ENCODE measurements at regions not wholly inside any gene's neighbourhood (a gene's known extent, or its start where the extent isn't known, plus 50 kb on each side); places are given as distances from the start of the nearest gene placed in this dataset.
"Not testable (repeated sequence)": the region's sequence is repeated elsewhere in the genome, so short reads cannot be mapped to it uniquely, and the experiment has no call there.

- intact Hi-C loops (cut with DNase I) = no loop called here
- no peak for DNase-seq (ENCODE audit: low spot score)
These were observed 242.1 kb upstream of the SGK1 start for GRCh38 chr6:134560019-134560418.

DNA sequence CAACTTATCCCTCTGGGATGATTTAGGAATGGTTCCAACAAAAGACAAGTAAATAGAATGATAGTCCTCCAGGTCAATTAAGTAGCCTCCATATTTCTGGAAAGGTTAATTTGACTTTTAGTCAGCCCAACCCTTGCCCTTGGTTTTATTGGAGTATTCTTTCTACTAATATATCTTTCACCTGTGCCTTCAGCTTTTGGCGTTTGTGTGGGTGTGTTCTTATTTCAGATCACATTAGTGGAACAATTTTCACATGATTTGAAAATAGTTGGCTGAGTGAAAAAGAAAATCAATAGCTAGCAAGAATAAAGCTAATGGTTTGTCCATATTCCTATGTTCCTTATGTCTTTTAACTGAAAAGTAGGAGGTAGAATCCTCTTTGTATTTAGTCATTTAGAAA is 239.6 kb upstream of the SGK1 start:
- DNase-seq (ENCODE audit: low spot score) = no peak
- intact Hi-C loops (cut with DNase I) = no loop called here

DNA sequence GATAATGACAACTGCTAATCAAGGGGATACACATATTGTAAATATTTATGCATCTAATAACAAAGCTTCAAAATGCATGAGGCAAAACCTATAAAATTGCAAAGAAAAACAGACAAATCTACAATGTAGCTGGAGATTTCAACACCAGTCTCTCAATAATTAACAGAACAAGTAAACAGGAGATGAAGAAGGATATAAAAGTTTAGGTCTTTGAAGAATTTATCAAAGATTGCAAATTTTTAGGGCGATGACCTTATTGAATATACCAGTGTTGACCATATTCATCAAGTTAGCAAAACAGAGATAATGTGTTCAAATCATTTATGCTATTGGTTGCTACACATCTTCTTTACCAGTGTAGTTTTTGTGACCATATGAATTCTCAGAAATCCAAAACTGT is 237.8 kb upstream of the SGK1 start:
- no peak for DNase-seq (ENCODE audit: low spot score)
- intact Hi-C loops (cut with DNase I) = no loop called here

- DNase-seq (ENCODE audit: low spot score) = no peak
- intact Hi-C loops (cut with DNase I) = no loop called here
These were observed 236.0 kb upstream of the SGK1 start for GRCh38 chr6:134553936-134554335.

DNA sequence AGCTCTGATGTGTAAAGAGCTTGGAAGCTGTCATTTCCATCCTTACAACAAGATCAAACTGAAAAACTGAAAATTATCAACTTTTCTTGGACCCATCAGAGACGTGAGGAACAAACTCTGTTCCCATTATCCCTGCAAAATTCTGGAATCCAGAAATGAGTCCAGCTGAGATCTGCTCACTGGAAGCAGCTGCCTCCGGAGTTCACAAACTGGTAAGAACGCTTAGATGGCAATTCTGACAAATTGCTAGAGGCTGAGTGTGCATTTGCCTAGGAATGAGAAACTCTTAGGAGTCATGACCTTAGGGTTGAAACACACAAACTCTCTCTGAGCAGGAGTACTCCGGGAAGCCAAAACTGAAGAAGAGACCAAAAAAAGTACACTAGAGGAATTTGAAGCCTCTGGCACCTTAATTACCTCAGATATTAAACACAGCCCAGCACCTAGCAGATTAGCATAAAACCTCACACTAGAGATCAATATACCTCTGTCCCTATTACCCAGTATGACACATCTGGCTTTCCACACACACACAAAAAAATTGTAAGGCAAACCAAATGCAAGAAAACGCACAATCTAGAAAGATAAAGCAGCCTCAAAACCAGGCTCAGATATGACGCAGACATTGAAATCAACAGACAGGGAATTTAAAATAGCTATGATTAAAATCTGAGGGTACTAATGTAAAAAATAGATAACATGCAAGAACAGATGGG is 233.5 kb upstream of the SGK1 start:
- intact Hi-C loops (cut with DNase I) = no loop called here
- no peak for DNase-seq (ENCODE audit: low spot score)

GRCh38 chr6:134550604-134551003 is 232.7 kb upstream of the SGK1 start:
- intact Hi-C loops (cut with DNase I) = no loop called here
- DNase-seq (ENCODE audit: low spot score) = no peak

- intact Hi-C loops (cut with DNase I) = no loop called here
These were observed 231.9 kb upstream of the SGK1 start for GRCh38 chr6:134549854-134550253.

GRCh38 chr6:134546962-134547645 is 229.2 kb upstream of the SGK1 start:
- DNase-seq (ENCODE audit: low spot score) = no peak
- intact Hi-C loops (cut with DNase I) = no loop called here

More at GRCh38 chr6:134549854-134550253, 231.9 kb upstream of the SGK1 start:
- no peak for DNase-seq (ENCODE audit: low spot score)

DNA sequence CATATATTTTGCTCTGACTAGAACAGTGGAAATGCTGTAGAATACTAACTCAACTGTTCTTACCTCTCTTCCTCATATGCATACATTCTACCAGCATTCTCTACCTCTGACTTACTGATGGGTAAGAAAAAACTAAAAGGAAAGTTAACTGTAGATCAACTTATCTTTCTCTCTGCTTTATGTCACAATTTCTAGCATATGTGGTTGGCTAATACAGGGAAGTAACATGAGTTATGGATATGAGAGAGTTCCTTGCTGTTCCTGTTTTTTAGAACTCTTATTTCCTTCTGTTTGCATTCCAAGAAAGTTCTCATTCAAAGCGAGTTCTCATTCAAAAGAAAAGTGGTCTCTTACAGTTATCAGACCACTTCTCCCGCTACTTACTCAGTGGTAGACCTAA is 226.8 kb upstream of the SGK1 start:
- DNase-seq (ENCODE audit: low spot score) = no peak
- intact Hi-C loops (cut with DNase I) = no loop called here

- intact Hi-C loops (cut with DNase I) = no loop called here
These were observed 225.2 kb upstream of the SGK1 start for GRCh38 chr6:134543128-134543527.

DNA sequence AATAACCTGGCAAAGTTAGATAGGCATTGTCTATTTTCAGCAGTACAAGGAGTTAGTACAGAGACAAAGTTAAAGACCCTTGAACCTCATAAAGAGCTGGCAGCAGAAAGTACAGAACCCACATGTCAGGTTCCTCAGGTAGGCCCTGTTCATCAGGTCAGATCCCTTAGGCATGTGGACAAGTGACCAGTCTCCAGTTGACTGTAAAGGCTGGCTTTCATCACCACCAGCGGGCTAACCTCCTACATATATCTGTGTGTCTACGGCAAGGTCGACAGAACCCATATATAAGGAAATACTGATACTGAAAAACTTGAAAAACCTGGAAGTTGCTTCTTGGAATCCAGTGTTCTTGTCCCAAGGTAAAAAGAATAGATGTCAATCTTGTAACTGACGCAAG is 223.1 kb upstream of the SGK1 start:
- intact Hi-C loops (cut with DNase I) = no loop called here
- DNase-seq (ENCODE audit: low spot score) = no peak

More at GRCh38 chr6:134543128-134543527, 225.2 kb upstream of the SGK1 start:
- no peak for DNase-seq (ENCODE audit: low spot score)

- intact Hi-C loops (cut with DNase I) = no loop called here
- no peak for DNase-seq (ENCODE audit: low spot score)
These were observed 222.0 kb upstream of the SGK1 start for GRCh38 chr6:134539865-134540323.

GRCh38 chr6:134537765-134538164 is 219.9 kb upstream of the SGK1 start:
- DNase-seq (ENCODE audit: low spot score); intact Hi-C loops (cut with DNase I): not testable (repeated sequence)

DNA sequence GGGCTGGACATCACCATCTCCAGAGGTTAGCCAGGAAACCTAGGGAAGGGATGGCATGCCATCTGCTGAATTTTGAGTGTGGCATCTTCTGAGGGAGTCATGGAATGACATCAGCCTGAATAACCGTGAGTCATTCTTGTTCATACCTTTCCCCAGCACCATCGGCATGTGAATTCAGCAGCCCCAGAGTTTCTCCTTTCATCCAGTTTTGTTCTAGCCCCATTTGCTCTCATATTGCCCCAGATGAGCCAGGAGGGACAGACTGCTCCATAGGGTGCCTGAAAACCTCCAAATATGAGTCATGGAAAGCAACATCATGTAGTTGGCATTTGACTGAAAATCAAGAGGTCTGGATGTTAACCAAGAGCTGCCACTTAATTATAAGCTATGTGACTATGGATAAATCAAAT is 219.2 kb upstream of the SGK1 start:
- DNase-seq (ENCODE audit: low spot score) = no peak
- intact Hi-C loops (cut with DNase I) = no loop called here

GRCh38 chr6:134535831-134536230 is 217.9 kb upstream of the SGK1 start:
- intact Hi-C loops (cut with DNase I) = no loop called here
- no peak for DNase-seq (ENCODE audit: low spot score)

DNA sequence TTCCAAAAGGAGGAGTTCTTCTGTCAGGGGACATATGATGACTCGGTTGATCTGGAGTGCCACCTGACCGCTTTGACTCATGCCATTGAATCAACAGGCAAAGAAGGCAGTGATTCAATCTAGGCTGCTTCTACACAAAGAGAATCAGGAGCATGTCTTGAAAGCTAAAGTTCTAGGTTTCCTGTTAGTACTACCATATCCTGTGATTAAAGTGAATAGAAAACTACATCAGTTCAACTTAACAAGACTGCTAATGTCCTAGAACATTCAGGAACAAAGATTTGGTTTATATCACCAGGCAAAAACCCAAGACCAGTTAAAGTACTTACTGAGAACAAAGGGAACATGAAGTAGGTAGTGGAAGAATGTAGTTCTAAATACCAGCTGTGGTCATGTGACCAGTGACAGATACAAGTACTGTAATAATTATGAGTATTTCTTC is 216.8 kb upstream of the SGK1 start:
- DNase-seq (ENCODE audit: low spot score) = no peak
- intact Hi-C loops (cut with DNase I) = no loop called here

DNA sequence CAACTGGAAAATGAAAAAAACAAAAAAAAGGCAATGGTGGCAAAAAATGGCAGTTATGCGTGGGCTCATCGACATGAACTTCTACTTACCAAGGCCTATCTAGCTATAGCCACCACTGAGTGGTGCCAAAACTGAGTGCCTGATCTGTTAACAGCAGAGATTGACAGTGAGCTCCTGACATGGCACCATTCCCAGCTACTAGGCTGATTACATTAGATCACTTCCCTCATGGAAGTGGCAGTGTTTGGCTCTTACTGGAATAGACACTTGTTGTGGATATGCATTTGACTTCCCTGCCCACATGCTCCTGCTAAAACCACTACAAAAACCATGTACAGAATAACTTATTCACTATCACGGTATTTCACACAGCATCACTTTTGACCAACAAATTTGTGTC is 216.1 kb upstream of the SGK1 start:
- intact Hi-C loops (cut with DNase I) = no loop called here
- no peak for DNase-seq (ENCODE audit: low spot score)

DNA sequence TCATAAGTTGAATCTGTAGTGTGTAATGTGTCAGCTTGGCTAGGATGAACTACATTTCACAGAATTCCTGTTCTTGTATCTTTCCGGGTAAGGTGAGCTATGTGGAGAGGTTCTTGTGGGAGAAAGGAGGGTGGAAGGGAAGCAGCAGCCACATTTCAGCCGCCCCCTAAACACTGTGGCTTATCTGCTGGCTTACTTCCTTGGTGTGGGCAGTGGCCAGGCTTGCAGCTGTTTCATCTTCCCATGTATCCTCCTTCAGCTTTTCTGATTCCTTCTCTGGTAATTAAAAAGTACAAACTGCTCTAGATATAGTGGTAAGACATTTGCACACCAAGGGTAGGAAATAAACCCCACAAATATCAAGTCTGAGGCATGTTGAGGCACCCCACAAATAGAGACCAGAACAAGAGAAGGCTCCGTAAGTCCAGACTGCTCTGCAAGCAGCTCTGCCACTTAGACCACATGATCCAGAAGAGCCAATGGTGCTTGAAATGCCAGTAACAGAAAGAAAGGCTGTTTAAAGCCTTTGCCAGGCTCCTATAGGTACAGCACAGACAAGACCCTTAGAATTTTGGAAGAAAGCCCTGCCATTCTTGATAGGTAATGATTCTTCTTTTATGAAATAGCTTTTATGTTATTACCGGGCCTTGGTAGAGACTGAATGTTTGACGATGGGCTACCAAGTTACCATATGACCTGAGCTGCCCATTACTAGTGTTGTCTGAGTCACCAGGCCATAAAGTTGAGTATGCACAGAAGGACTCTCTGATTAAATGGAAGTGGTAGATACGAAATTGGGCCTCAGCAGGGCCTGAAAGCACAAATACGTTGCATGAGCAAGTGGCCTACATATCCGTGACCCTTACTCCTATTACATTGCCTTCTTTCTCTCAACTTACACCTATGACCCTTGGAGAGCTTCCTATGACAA is 215.0 kb upstream of the SGK1 start:
- intact Hi-C loops (cut with DNase I) = no loop called here
- no peak for DNase-seq (ENCODE audit: low spot score)

DNA sequence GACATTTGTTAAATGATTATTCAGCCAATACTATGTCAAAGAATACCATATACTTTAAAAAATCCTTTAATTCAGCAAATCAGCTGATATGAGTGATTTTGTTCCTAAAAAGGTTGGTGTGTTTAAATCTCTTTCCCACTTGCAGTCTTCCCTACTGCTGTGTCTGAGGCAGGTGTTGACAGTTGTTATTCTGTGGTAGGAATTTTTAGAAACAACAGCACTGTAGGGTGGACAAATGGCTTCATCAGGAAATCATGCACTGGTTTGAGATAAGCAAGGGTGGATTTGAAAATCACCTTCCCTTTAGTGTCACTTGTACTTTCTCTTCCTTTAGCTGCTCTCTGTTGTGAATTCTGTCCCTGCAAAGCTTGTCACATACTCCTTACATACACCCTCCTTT is 213.7 kb upstream of the SGK1 start:
- intact Hi-C loops (cut with DNase I) = no loop called here
- no peak for DNase-seq (ENCODE audit: low spot score)

DNA sequence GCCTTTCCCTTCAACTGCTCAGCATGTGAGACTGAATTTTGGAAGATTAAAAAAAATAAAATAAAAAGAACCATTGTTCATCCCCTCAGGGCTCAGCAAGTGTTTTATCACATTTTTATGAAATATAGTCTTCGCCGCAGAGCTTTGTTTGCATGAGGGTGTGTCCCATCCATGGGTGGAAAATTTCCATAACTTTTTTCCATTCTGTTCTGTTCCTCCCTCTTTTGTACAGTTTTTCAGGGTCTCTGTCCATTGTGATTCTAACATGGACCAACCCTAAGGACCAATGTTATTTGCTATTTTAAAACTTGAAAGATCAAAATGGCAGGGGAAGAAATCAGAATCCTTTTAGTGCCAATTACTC is 213.3 kb upstream of the SGK1 start:
- DNase-seq (ENCODE audit: low spot score) = no peak
- intact Hi-C loops (cut with DNase I) = no loop called here
